RKO (cell line): ENCODE measurements at regions not wholly inside any gene's neighbourhood (a gene's known extent, or its start where the extent isn't known, plus 50 kb on each side); places are given as distances from the start of the nearest gene placed in this dataset.

Experiments used
- DNase-seq: peaks from one replicate; pipeline ENCODE4 v3.0.0-alpha.2; 2016; ENCODE audit warnings: low spot score

- DNase-seq, result no peak
These were observed 58.6 kb upstream of the NTPCR start for GRCh38 chr1:232891656-232892317.

- no peak for DNase-seq
These were observed 56.7 kb upstream of the NTPCR start for GRCh38 chr1:232893481-232894313.

- no peak for DNase-seq
These were observed 56.0 kb upstream of the NTPCR start for GRCh38 chr1:232894436-232894835.

GRCh38 chr1:232897949-232898465 is 52.4 kb upstream of the NTPCR start:
- no peak for DNase-seq

- no peak for DNase-seq
These were observed 51.1 kb upstream of the NTPCR start for GRCh38 chr1:232899268-232899667.

GRCh38 chr1:232899839-232900238 is 50.6 kb upstream of the NTPCR start:
- DNase-seq, result no peak
